ENCODE measurements at regions not wholly inside any gene's neighbourhood (a gene's known extent, or its start where the extent isn't known, plus 50 kb on each side); places are given as distances from the start of the nearest gene placed in this dataset. TPM values are rescaled to one million over a fixed set of nuclear protein-coding genes. Genes with fewer than 3 reads are reported as not detected.

GRCh38 chr1:101723415-101723814 is 273.3 kb downstream of the OLFM3 start:
- DNase-seq, result no peak

DNA sequence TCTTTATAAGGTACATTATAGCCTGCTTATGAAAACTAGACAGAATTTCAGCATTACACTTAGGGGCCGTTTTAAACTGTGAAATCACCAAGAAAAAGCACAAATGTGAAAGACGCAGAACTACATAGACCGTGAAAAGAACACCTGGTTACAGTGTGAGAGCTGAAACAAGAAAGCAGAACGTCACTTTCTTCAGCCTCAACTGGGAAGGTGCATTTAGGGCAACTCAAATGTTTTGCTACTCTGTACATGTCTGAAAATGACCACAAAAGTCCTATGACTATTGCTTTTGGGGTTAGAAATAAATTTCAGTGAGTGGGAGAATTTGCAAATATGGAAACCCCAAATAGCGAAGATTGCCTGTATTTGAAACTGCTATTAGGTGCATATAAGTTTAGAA is 268.7 kb downstream of the OLFM3 start:
- DNase-seq, result no peak

- DNase-seq, result no peak
Measured at GRCh38 chr1:101730559-101730958, 266.2 kb downstream of the OLFM3 start.

- DNase-seq, result no peak
Measured at GRCh38 chr1:101732261-101732660, 264.5 kb downstream of the OLFM3 start.

GRCh38 chr1:101733340-101733739 is 263.4 kb downstream of the OLFM3 start:
- DNase-seq, result no peak

- no peak for DNase-seq
Measured at GRCh38 chr1:101738475-101738874, 258.3 kb downstream of the OLFM3 start.

GRCh38 chr1:101739146-101739545 is 257.6 kb downstream of the OLFM3 start:
- no peak for DNase-seq

GRCh38 chr1:101739826-101740330 is 256.8 kb downstream of the OLFM3 start:
- DNase-seq, result no peak

DNA sequence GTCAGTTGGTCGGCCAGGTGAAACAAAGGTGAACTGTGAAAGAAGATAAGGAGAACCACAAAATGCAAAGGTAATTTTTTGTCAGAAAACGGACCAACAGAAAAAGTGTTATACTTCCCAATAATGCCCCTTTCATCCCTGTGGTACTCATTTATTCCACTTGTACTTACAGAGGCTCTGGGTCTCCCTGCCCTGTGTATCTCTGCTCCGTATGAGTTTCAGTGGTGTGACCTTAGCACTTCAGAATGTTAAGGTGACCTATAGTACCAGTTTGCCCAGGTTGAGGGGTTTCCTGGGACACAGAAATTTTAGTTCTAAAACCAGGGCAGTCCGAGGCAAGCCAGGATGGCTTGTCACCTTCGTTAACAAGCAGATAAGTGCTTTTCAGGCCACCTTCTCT is 254.8 kb downstream of the OLFM3 start:
- DNase-seq, result no peak

DNA sequence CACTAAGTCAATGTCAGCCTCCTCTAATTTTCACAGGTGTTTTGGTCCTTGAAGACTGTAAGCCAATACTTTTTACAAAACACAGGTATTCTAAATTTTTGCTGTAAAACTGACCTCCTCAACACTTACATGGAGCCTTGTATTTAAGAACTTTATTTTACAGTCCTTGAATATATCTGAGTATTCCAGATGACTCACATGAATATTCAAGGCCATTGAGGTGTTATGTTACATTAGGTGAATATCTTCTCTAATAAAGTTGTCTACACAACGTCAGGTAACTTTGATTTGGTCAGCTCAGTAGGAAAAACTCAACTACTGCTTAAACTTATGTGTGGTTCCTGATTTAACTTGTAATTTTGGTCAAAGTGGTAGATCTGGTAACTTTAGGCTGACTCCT is 254.2 kb downstream of the OLFM3 start:
- no peak for DNase-seq

DNA sequence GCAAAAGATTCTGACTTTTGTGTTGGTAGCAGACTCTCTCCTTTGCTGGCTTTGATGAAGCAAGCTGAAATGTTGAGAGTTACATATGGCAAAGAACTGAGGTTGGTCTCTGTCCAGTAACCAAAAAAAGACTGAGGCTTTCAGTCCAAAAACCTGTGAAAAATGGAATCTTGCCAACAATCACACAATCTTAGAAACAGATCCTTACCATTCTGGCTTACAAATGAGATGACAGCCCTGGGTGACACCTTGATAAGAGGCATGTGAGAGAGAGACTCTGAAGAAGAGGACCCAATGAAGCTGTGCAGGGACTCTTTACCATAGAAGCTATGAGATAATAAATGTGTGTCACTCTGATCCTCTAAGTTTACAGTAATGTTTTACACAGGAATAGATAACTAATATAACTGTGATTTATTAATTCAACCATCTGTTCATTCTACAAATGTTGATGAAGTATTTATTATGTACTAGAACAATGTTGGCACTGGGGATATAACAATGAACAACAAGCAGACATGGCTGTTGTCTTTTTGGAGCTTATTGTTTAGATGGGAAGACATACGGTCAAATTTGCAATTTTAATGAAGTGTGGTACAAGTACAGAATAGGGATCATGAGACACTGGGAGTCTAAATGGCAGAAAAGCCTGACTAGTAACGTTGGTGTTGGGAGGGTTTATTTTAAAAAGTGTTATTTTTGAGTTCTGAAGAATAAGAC is 251.0 kb downstream of the OLFM3 start:
- no peak for DNase-seq

- no peak for DNase-seq
Measured at GRCh38 chr1:101748077-101748476, 248.6 kb downstream of the OLFM3 start.

Small RNAs in the stretch of these regions (small RNA-seq; reads per million reads assigned to genes)
- gene RNU6-965P (ENCODE audit: low replicate concordance), result not detected

Measured in tongue (tissue), 2 donors.